OCI-LY3 (cell line): ENCODE measurements at regions not wholly inside any gene's neighbourhood (a gene's known extent, or its start where the extent isn't known, plus 50 kb on each side); places are given as distances from the start of the nearest gene placed in this dataset.

Source experiments
- H2AFZ ChIP-seq: fragments of 200-600, 300-600 bp; shearing (Covaris generic); 2 replicates; pipeline ENCODE4 v1.6.0; 2014; ENCODE audit warnings: antibody characterized with exemption, low read depth, low read length
- H3K27ac ChIP-seq: fragments of 200-600, 300-600 bp; sonication (generic); 2 replicates; pipeline ENCODE4 v1.5.1; 2014; ENCODE audit warnings: mild to moderate bottlenecking, low read length, moderate library complexity, mixed read lengths
- H3K27me3 ChIP-seq: fragments of 200-600, 300-600 bp; sonication (generic); 2 replicates; pipeline ENCODE4 v1.6.1; 2014; ENCODE audit warnings: low read depth, low read length, mixed read lengths
- H3K36me3 ChIP-seq: fragments of 200-600, 300-600 bp; sonication (generic); replicated peaks from 2 replicates; pipeline ENCODE3; 2014; ENCODE audit warnings: low read depth, low read length, mixed read lengths
- H3K4me1 ChIP-seq: fragments of 300-600, 200-600 bp; sonication (generic); 2 replicates; pipeline ENCODE4 v1.6.1; 2014; ENCODE audit warnings: low read length, mixed read lengths
- H3K4me2 ChIP-seq: fragments of 200-600, 300-600 bp; sonication (generic); 2 replicates; pipeline ENCODE4 v1.6.1; 2014; ENCODE audit warnings: low read length, mixed read lengths
- H3K4me3 ChIP-seq: fragments of 300-600, 200-600 bp; sonication (generic); 2 replicates; pipeline ENCODE4 v1.5.1; 2014; ENCODE audit warnings: antibody characterized with exemption, mild to moderate bottlenecking, low read length, moderate library complexity
- H3K79me2 ChIP-seq: fragments of 300-600, 200-600 bp; shearing (Covaris generic); 2 replicates; pipeline ENCODE4 v1.6.1; 2014; ENCODE audit warnings: mild to moderate bottlenecking, low read length, mixed read lengths
- H3K9ac ChIP-seq: fragments of 300-600, 200-600 bp; shearing (Covaris generic); 2 replicates; pipeline ENCODE4 v1.6.0; 2014; ENCODE audit warnings: mild to moderate bottlenecking, low read length, moderate library complexity
- H3K9me3 ChIP-seq: fragments of 200-600, 300-600 bp; shearing (Covaris generic); 2 replicates; pipeline ENCODE4 v1.6.1; 2014; ENCODE audit warnings: low read length, mixed read lengths; ENCODE audit not compliant: insufficient read depth
- H4K20me1 ChIP-seq: fragments of 200-600, 300-600 bp; sonication (generic); 2 replicates; pipeline ENCODE4 v1.6.1; 2016; ENCODE audit warnings: low read length, mixed read lengths; ENCODE audit not compliant: insufficient read depth
- EZH2phosphoT487 ChIP-seq: fragments of 200-600 bp; shearing (Covaris generic); IDR thresholded peaks from 2 replicates; pipeline ENCODE4 v1.6.1; 2018; ENCODE audit warnings: antibody characterized with exemption, mixed run types, low read depth
- TF ChIP-seq, protein P1 (sequence below): fragments of 200-600, 300-600 bp; sonication (generic); IDR thresholded peaks from 2 replicates; pipeline ENCODE4 v1.5.1; 2014; ENCODE audit warnings: antibody characterized with exemption, low read length, low read depth

DNA sequence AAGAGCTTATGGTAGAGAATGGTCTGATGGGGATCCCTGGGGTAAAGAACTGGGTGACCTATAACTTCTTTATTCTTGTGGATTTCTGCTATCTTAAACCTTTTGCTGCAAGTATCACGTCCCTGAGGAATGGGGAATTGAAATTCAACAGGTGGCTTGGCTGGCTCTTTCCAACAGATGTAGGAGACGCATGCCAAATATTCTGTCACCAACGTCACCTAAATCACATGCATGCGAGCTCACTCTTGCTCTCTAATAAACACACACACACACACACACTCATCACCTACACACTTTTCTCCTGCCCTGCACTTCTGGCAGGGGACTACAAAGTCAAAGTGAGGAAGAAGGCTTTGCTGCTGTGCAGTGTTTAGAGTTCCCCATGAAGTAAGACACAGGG lies 145.8 kb upstream of the NECTIN3 start:
- Histone ChIP-seq H3K4me1 (no peaks in the 10 kb centered on the region), H3K36me3 (no peaks in the 10 kb centered on the region), H4K20me1 (no peaks in the 10 kb centered on the region), H2AFZ (no peak overlapping the region), H3K4me3 (no peak overlapping the region), H3K9me3 (no peaks in the 10 kb centered on the region), H3K27ac (no peak overlapping the region), H3K27me3 (no peaks in the 10 kb centered on the region), H3K4me2 (no peak overlapping the region), H3K9ac (no peak overlapping the region), H3K79me2 (no peaks in the 10 kb centered on the region)
- TF ChIP-seq, protein P1, sequence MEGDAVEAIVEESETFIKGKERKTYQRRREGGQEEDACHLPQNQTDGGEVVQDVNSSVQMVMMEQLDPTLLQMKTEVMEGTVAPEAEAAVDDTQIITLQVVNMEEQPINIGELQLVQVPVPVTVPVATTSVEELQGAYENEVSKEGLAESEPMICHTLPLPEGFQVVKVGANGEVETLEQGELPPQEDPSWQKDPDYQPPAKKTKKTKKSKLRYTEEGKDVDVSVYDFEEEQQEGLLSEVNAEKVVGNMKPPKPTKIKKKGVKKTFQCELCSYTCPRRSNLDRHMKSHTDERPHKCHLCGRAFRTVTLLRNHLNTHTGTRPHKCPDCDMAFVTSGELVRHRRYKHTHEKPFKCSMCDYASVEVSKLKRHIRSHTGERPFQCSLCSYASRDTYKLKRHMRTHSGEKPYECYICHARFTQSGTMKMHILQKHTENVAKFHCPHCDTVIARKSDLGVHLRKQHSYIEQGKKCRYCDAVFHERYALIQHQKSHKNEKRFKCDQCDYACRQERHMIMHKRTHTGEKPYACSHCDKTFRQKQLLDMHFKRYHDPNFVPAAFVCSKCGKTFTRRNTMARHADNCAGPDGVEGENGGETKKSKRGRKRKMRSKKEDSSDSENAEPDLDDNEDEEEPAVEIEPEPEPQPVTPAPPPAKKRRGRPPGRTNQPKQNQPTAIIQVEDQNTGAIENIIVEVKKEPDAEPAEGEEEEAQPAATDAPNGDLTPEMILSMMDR = no peak
- TF ChIP-seq EZH2phosphoT487 = no peak

DNA sequence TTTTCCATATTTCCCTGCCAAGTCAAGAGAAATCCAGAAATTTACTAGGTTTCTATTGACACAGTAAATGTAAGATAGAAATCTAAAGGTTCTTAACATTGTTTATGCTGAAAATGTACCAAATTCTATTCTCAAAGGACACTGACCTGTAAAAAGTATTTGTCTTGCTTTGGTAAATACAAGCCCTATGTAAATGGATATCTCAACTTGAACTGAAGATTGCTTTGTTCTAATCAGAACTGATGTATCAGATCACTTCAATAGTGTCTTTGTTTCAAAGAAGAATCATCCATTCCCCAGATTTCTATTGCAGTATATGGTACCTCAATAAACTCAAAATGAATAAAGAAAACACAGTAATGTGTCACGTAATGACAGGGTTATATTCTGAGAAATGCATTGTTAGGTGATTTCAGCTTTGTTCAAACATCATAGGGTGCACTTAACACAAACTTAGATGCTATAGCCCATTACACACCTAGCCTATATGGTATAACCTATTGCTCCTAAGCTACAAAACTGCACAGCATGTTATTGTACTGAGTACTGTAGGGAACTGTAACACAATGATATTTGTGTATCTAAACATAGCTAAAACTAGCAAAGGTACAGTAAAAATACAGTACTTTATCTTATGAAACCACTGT lies 143.5 kb upstream of the NECTIN3 start:
- Histone ChIP-seq H3K4me3 (no peak overlapping the region), H2AFZ (no peak overlapping the region), H3K79me2 (no peaks in the 10 kb centered on the region), H3K4me2 (no peak overlapping the region), H3K4me1 (no peaks in the 10 kb centered on the region), H3K9me3 (no peaks in the 10 kb centered on the region), H4K20me1 (no peaks in the 10 kb centered on the region), H3K9ac (no peak overlapping the region), H3K27ac (no peak overlapping the region), H3K36me3 (no peaks in the 10 kb centered on the region), H3K27me3 (no peaks in the 10 kb centered on the region)
- no peak for TF ChIP-seq EZH2phosphoT487
- TF ChIP-seq, protein P1 = no peak

DNA sequence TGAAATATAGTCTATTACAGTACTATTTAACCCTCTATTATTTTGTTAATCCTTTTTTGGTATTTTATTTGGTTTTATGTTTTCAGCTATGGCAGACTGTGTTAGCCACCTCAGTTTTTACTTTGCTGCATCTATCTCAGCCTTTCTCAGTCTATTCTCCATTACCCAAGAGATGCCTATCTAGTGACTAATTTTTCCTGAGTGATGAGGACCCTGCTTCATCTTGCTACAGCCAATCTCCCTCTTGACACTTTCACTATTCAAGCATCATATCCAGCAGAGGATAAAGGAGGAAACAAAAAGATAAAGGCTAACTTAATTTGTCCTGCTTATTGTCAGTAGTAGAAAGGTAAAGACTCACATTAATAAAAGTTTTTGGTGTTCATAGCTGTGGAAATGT lies 141.8 kb upstream of the NECTIN3 start:
- H3K27me3 ChIP-seq = no peaks in the 10 kb centered on the region
- H3K36me3 ChIP-seq = no peaks in the 10 kb centered on the region
- no peaks in the 10 kb centered on the region for H4K20me1 ChIP-seq
- H3K79me2 ChIP-seq = no peaks in the 10 kb centered on the region
- no peak overlapping the region for H3K4me2 ChIP-seq
- H3K9me3 ChIP-seq = no peaks in the 10 kb centered on the region
- no peak overlapping the region for H3K9ac ChIP-seq
- no peak overlapping the region for H2AFZ ChIP-seq
- no peak overlapping the region for H3K27ac ChIP-seq
- no peak for TF ChIP-seq EZH2phosphoT487
- TF ChIP-seq, protein P1 = no peak
- no peaks in the 10 kb centered on the region for H3K4me1 ChIP-seq
- no peak overlapping the region for H3K4me3 ChIP-seq

DNA sequence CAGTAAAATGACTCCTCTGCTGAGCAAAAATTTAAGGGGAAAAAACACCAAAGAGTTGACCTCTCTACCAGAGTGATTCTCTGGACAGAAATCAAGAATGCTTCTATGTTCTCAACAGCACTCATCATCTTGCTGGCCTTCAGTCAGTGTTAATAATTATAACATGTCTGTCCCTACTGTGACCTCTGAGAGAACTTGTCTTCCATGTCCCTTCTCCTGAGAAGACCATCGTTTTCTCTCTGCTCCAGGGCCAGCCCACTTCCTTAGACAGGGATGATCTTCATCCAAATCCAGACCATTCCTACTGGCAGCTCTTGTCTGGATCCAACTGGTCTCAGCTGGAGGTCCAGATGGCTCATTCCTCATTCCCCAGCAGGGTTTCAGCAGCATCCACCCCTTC lies 139.0 kb upstream of the NECTIN3 start:
- no peaks in the 10 kb centered on the region for H3K79me2 ChIP-seq
- H3K9me3 ChIP-seq = no peaks in the 10 kb centered on the region
- no peak for TF ChIP-seq EZH2phosphoT487
- TF ChIP-seq, protein P1 = no peak
- no peaks in the 10 kb centered on the region for H3K36me3 ChIP-seq
- H3K27me3 ChIP-seq = no peaks in the 10 kb centered on the region
- H3K4me1 ChIP-seq = no peaks in the 10 kb centered on the region
- no peak overlapping the region for H2AFZ ChIP-seq
- no peak overlapping the region for H3K9ac ChIP-seq
- no peaks in the 10 kb centered on the region for H4K20me1 ChIP-seq
- no peak overlapping the region for H3K27ac ChIP-seq
- H3K4me3 ChIP-seq = no peak overlapping the region
- no peak overlapping the region for H3K4me2 ChIP-seq
